ENCODE measurements at regions not wholly inside any gene's neighbourhood (a gene's known extent, or its start where the extent isn't known, plus 50 kb on each side); places are given as distances from the start of the nearest gene placed in this dataset.

- no peaks in the 10 kb centered on the region for H3K4me1 ChIP-seq
- CTCF ChIA-PET: no interaction called here
- DNase-seq (ENCODE audit: low read depth in 1 of 2, low spot score in 1 of 2) (no peak), ATAC-seq (no peak), FAIRE-seq (no peak)
- TF ChIP-seq POLR2AphosphoS2 (conservative IDR thresholded peaks at IDR 0.05; ENCODE audit: low read length) (no peak), TP53 (CRISPR knock-in tag; IDR thresholded peaks at IDR 0.05) (no peak), ZSCAN20 (CRISPR knock-in tag; IDR thresholded peaks at IDR 0.05) (no peak), SMC3 (IDR thresholded peaks at IDR 0.05) (no peak), ZC3H11A (IDR thresholded peaks at IDR 0.05) (no peak), PBX3 (IDR thresholded peaks at IDR 0.05) (no peak), JUNB (IDR thresholded peaks at IDR 0.05) (no peak)
- TF ChIP-seq, protein P1, sequence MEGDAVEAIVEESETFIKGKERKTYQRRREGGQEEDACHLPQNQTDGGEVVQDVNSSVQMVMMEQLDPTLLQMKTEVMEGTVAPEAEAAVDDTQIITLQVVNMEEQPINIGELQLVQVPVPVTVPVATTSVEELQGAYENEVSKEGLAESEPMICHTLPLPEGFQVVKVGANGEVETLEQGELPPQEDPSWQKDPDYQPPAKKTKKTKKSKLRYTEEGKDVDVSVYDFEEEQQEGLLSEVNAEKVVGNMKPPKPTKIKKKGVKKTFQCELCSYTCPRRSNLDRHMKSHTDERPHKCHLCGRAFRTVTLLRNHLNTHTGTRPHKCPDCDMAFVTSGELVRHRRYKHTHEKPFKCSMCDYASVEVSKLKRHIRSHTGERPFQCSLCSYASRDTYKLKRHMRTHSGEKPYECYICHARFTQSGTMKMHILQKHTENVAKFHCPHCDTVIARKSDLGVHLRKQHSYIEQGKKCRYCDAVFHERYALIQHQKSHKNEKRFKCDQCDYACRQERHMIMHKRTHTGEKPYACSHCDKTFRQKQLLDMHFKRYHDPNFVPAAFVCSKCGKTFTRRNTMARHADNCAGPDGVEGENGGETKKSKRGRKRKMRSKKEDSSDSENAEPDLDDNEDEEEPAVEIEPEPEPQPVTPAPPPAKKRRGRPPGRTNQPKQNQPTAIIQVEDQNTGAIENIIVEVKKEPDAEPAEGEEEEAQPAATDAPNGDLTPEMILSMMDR (IDR thresholded peaks at IDR 0.05): no peak
- POLR2A ChIA-PET: no interaction called here
- H3K4me3 ChIP-seq: no peak overlapping the region
- no peaks in the 10 kb centered on the region for H3K9me3 ChIP-seq
- H3K27ac ChIP-seq: no peak overlapping the region
- H3K4me2 ChIP-seq: no peak overlapping the region
- WGBS (ENCODE audit: missing lambda C conversion rate): 43% methylated on average over 2 of the region's 2 CpGs
Observed at GRCh38 chr13:88862095-88862620, 1191.0 kb downstream of the SLITRK5 start.

DNA sequence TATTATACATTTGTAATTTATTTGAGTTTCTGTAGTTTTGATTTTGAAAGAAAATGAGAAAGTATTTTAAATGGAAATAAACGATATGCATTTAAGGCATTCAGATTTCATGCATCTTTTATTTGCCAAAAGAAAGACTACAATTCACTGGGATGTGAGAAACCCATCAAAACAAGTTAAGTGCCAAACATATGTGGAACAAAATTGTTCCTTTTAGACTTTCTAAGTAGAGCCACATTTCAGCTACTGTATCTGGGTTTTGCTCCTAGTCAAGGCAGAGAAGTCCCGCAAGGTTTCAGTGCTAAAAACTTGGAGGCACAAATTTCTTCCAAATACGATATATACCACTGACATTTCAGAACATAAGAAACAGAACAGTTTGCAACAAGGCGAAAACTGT, 1191.9 kb downstream of the SLITRK5 start:
- TF ChIP-seq ZFP36 (IDR thresholded peaks at IDR 0.05; ENCODE audit: borderline replicate concordance, partially characterized antibody) (no peak), RFX5 (IDR thresholded peaks at IDR 0.05) (no peak), RNF2 (IDR thresholded peaks at IDR 0.05; ENCODE audit: borderline replicate concordance, low read depth) (no peak), FOSL2 (IDR thresholded peaks at IDR 0.05) (no peak), FOSL2 (CRISPR knock-in tag; IDR thresholded peaks at IDR 0.05) (no peak), CBX8 (IDR thresholded peaks at IDR 0.05) (no peak), EHMT2 (IDR thresholded peaks at IDR 0.05; ENCODE audit: low read depth) (no peak), GATA3 (IDR thresholded peaks at IDR 0.05; ENCODE audit: borderline replicate concordance) (no peak), RAD21 (conservative IDR thresholded peaks at IDR 0.05 in 1 of 2, IDR thresholded peaks at IDR 0.05 in 1 of 2) (no peak), MAZ (IDR thresholded peaks at IDR 0.05; ENCODE audit: borderline replicate concordance, low read depth, low read length) (no peak), NFE2L2 (conservative IDR thresholded peaks at IDR 0.05; ENCODE audit: low read length) (no peak), HOXA7 (CRISPR knock-in tag; IDR thresholded peaks at IDR 0.05) (no peak), ESRRA (IDR thresholded peaks at IDR 0.05; ENCODE audit: borderline replicate concordance, low read length) (no peak), RARB (CRISPR knock-in tag; IDR thresholded peaks at IDR 0.05) (no peak), CEBPB (IDR thresholded peaks at IDR 0.05) (no peak)
- TF ChIP-seq, protein P1 (IDR thresholded peaks at IDR 0.05): no peak
- TF ChIP-seq, protein P2, sequence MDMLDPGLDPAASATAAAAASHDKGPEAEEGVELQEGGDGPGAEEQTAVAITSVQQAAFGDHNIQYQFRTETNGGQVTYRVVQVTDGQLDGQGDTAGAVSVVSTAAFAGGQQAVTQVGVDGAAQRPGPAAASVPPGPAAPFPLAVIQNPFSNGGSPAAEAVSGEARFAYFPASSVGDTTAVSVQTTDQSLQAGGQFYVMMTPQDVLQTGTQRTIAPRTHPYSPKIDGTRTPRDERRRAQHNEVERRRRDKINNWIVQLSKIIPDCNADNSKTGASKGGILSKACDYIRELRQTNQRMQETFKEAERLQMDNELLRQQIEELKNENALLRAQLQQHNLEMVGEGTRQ (IDR thresholded peaks at IDR 0.05): no peak
- TF ChIP-seq, protein P3, sequence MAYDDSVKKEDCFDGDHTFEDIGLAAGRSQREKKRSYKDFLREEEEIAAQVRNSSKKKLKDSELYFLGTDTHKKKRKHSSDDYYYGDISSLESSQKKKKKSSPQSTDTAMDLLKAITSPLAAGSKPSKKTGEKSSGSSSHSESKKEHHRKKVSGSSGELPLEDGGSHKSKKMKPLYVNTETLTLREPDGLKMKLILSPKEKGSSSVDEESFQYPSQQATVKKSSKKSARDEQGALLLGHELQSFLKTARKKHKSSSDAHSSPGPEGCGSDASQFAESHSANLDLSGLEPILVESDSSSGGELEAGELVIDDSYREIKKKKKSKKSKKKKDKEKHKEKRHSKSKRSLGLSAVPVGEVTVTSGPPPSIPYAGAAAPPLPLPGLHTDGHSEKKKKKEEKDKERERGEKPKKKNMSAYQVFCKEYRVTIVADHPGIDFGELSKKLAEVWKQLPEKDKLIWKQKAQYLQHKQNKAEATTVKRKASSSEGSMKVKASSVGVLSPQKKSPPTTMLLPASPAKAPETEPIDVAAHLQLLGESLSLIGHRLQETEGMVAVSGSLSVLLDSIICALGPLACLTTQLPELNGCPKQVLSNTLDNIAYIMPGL (CRISPR knock-in tag; IDR thresholded peaks at IDR 0.05; ENCODE audit: borderline replicate concordance): no peak
- CTCF ChIA-PET: no interaction called here
- H3K27ac ChIP-seq: no peak overlapping the region
- no peak for ATAC-seq
- no peak overlapping the region for H3K4me2 ChIP-seq
- H3K9me3 ChIP-seq: no peaks in the 10 kb centered on the region
- DNase-seq (ENCODE audit: low read depth in 1 of 2, low spot score in 1 of 2): no peak
- POLR2A ChIA-PET: no interaction called here
- WGBS (ENCODE audit: missing lambda C conversion rate): 72% methylated on average over 4 of the region's 4 CpGs
- H3K4me3 ChIP-seq: no peak overlapping the region
- FAIRE-seq: no peak
- no peaks in the 10 kb centered on the region for H3K4me1 ChIP-seq
